DOHH2 (cell line): ENCODE measurements at regions not wholly inside any gene's neighbourhood (a gene's known extent, or its start where the extent isn't known, plus 50 kb on each side); places are given as distances from the start of the nearest gene placed in this dataset.

Experiments used
- CTCF ChIP-seq: fragments of 200-600 bp; sonication (generic); IDR thresholded peaks from one replicate; pipeline ENCODE4 v1.5.1; 2014; ENCODE audit warnings: antibody characterized with exemption, mild to moderate bottlenecking, low read depth, low read length; ENCODE audit not compliant: poor library complexity, severe bottlenecking
- EZH2phosphoT487 ChIP-seq: fragments of 200-600 bp; sonication (generic); IDR thresholded peaks from 2 replicates; pipeline ENCODE4 v1.6.1; 2017; ENCODE audit warnings: borderline replicate concordance, mild to moderate bottlenecking, antibody characterized with exemption, low read length, moderate library complexity, mixed read lengths

DNA sequence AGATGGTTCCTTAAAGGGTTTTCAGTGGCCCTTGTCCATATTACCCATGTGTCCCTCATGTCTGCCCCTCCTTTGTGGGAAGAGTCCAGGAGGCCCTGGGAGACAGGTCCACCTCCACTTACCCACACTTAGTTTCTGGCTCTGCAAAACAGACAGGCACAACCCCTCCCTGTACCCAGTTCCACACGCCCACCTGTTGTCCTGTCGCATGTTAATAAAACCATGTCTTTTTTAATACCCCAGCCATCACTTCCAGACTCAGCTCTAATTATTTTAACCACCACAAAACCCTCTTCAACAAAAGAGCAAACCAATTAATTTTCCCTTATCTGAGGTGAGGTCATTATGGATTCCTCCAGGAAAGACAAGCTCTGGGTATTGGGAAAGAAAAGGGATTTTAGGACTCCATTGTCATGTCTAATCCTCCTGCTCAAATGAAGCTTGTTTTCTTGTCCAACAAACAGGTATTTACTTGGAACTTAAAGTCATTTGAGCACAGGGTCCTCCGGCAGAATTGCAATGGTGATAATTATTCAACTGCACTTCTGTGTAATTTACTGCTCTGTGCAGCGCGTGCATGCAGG, 68.9 kb downstream of the CCDC185 start:
- TF ChIP-seq CTCF (no peak), EZH2phosphoT487 (no peak)
